Calu3 (cell line): ENCODE measurements at regions not wholly inside any gene's neighbourhood (a gene's known extent, or its start where the extent isn't known, plus 50 kb on each side); places are given as distances from the start of the nearest gene placed in this dataset.

ENCODE experiments used
- BruUV-seq: library from RNA; stranded (reverse); fragments of 400-500 nt; replicated peaks from 2 replicates; lab custom pipeline; 2021; lab: Mats Ljungman, UMichigan
- CTCF ChIA-PET: fragments of 300-600 bp; sonication (Branson Sonifier 250); formaldehyde crosslinking; loops from one replicate; lab custom pipeline; 2022; ENCODE audit warnings: antibody characterized with exemption; lab: Charles Lee
- DNase-seq: peaks from one replicate; pipeline ENCODE4 v3.0.0; 2022
- H3K27ac Mint-ChIP-seq: one replicate; pipeline ENCODE4 v1.8.0; 2022; ENCODE audit warnings: mixed read lengths; ENCODE audit not compliant: unreplicated experiment
- H3K27me3 Mint-ChIP-seq: one replicate; pipeline ENCODE4 v1.8.0; 2022; ENCODE audit warnings: mixed read lengths; ENCODE audit not compliant: unreplicated experiment
- H3K36me3 Mint-ChIP-seq: one replicate; pipeline ENCODE4 v1.8.0; 2022; ENCODE audit warnings: mild to moderate bottlenecking, moderate library complexity, mixed read lengths; ENCODE audit not compliant: insufficient read depth, unreplicated experiment
- H3K4me1 Mint-ChIP-seq: one replicate; pipeline ENCODE4 v1.8.0; 2022; ENCODE audit warnings: mild to moderate bottlenecking, low read depth, mixed read lengths; ENCODE audit not compliant: unreplicated experiment
- H3K4me3 Mint-ChIP-seq: one replicate; pipeline ENCODE4 v1.8.0; 2022; ENCODE audit warnings: mild to moderate bottlenecking, low read depth, moderate library complexity, mixed read lengths; ENCODE audit not compliant: unreplicated experiment
- H3K9me3 Mint-ChIP-seq: one replicate; pipeline ENCODE4 v1.8.0; 2022; ENCODE audit warnings: low read depth, mixed read lengths; ENCODE audit not compliant: unreplicated experiment
- intact Hi-C: fragments of 100-400 bp; cut with micrococcal nuclease; formaldehyde crosslinking; loops from one replicate; pipeline ENCODE4 v1.10.0; 2022; ENCODE audit not compliant: unreplicated experiment
- TF ChIP-seq, protein P1 (sequence below): fragments of 200-600 bp; IDR thresholded peaks from one replicate; pipeline ENCODE4 v1.8.0; 2022; ENCODE audit warnings: antibody characterized with exemption; ENCODE audit not compliant: unreplicated experiment

DNA sequence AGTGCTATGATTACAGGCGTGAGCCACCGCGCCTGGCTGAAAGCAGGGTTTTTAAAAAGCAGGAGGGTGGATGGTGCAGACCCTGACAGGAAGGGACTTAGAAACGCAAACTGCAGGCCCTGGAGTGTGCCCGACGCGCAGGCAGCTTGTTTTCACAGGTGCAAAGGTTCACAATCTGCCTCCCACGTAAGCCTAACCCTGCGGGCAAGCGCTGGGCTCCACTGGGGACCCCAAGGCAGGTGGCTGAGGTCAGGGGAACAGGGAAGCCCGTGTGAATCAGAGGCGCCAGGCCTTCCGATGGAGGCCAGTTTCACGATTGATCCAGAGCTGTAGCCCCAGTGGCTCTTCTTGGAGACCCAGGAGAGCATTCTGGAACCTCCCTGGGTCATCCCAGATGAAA, 256.3 kb downstream of the BRD1 start:
- no peak overlapping the region for H3K4me3 Mint-ChIP-seq
- H3K27me3 Mint-ChIP-seq = peaks cover 49% of the 10 kb centered on the region
- DNase-seq = no peak
- no peak overlapping the region for H3K27ac Mint-ChIP-seq
- H3K36me3 Mint-ChIP-seq = no peaks in the 10 kb centered on the region
- BruUV-seq = no TSS peak
- intact Hi-C loops = no loop called here
- TF ChIP-seq, protein P1, sequence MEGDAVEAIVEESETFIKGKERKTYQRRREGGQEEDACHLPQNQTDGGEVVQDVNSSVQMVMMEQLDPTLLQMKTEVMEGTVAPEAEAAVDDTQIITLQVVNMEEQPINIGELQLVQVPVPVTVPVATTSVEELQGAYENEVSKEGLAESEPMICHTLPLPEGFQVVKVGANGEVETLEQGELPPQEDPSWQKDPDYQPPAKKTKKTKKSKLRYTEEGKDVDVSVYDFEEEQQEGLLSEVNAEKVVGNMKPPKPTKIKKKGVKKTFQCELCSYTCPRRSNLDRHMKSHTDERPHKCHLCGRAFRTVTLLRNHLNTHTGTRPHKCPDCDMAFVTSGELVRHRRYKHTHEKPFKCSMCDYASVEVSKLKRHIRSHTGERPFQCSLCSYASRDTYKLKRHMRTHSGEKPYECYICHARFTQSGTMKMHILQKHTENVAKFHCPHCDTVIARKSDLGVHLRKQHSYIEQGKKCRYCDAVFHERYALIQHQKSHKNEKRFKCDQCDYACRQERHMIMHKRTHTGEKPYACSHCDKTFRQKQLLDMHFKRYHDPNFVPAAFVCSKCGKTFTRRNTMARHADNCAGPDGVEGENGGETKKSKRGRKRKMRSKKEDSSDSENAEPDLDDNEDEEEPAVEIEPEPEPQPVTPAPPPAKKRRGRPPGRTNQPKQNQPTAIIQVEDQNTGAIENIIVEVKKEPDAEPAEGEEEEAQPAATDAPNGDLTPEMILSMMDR = no peak
- CTCF ChIA-PET = no interaction called here
- no peaks in the 10 kb centered on the region for H3K4me1 Mint-ChIP-seq
- H3K9me3 Mint-ChIP-seq = no peaks in the 10 kb centered on the region

DNA sequence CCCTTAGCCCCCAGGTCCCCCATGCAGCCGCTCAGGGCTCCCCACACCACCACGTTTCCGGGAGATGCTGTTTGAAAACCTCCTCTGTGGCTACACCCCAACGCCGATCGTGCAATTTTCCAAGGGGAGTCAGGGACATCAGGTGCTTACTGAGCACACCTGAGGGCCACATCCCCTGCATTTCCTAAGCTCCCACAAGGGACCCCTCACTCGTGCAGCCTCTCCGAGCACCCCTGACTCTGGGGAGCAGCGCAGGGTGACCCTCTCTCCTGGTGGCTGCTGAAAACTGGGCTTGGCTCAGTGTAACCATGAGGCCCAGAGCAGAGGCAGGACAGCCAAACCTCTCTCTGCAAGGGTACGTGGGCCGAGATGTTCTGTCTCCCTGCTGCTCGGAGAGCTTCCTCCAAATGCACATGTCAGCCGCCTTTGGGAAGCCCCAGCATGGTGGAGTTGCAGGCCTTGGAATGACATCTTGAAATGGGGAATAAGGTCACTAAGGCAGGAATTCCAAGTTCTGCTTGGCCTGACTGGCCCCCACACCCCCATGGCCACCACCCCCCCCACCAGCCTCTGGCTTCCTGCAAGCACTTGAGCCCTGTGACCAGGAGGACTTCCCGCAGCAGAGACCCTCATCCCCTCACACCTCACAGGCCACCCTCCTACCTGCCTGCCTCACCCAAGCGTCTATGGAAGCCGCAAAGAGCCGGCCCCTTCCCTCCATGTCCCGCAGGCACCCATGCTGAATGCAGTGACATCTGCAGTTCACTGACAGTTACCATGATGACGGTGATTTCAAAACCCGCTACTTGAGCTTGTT, 257.4 kb downstream of the BRD1 start:
- no peak for DNase-seq
- H3K27me3 Mint-ChIP-seq = peaks cover 46% of the 10 kb centered on the region
- CTCF ChIA-PET = interaction anchor here (0.5 kb wide), 1 partner anchor 25 kb away, joined by 5 read pairs; no protein-coding TSS in a partner anchor
- no peaks in the 10 kb centered on the region for H3K9me3 Mint-ChIP-seq
- intact Hi-C loops = no loop called here
- H3K36me3 Mint-ChIP-seq = no peaks in the 10 kb centered on the region
- H3K27ac Mint-ChIP-seq = no peak overlapping the region
- H3K4me1 Mint-ChIP-seq = no peaks in the 10 kb centered on the region
- BruUV-seq = no TSS peak
- TF ChIP-seq, protein P1 = no peak
- H3K4me3 Mint-ChIP-seq = no peak overlapping the region

DNA sequence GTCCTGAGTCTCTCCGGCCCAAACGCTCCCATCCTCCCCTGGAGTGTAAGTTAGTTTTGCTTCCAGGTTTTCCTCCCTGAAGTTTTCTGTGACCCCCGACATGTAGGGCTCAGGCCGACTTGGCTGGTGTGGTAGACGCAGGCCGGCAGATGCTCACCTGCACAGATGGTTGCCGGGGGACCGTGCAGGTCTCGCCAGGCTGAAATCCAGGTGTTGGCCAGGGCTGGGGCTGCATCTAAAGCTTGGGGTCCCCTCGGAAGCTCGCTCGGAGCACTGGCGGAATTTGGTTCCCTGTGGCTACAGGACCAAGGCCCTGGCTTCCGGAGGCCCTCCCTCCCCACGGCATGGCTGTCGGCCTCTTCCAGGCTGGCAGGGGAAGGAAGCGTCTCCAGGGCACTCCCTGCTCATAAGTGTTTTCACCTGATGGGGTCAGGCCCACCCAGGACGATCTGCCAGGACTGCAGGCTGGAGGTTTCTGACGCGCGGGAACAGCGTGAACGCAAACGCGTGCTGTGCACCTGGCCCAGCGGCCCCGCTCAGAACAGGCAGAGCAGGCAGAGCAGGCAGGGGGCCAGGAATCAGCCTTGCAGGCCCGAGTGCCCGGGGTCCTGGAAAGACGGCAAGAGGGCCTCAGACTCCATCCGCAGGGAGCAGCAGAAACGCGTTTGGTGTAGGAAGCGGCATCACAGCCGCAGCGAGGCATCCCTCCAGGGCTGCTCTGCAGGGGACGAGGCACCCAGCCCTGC, 258.2 kb downstream of the BRD1 start:
- no peaks in the 10 kb centered on the region for H3K4me1 Mint-ChIP-seq
- BruUV-seq = no TSS peak
- intact Hi-C loops = no loop called here
- H3K4me3 Mint-ChIP-seq = no peak overlapping the region
- peaks cover 53% of the 10 kb centered on the region for H3K27me3 Mint-ChIP-seq
- no peaks in the 10 kb centered on the region for H3K9me3 Mint-ChIP-seq
- CTCF ChIA-PET = no interaction called here
- TF ChIP-seq, protein P1 = no peak
- no peaks in the 10 kb centered on the region for H3K36me3 Mint-ChIP-seq
- no peak overlapping the region for H3K27ac Mint-ChIP-seq
- DNase-seq = no peak

DNA sequence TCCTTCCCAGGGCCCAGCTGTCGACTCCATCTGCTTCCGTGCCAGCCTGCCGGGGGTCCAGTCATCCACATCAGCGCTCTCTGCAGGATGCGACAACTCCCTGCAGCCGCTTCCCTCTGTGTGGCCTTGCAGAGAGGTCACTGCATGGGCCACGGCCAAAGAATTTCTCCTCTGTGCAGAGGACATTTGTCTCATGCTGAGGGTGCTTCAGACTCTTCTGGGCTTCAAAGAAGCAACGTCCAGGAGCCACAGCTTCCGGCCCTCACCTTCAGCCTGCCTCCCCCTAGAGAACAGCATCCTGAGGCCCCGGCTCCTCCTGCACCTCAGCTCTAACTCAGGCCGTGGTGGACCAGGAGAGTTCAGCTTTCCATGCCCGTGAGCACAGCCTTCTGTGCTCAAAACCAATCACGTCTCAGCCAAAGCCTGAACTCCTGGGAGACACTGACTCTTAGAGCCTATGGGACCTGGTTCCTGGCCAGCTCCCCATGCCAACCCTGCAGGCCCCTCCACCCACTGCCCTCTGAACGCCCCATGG, 258.9 kb downstream of the BRD1 start:
- H3K4me3 Mint-ChIP-seq = no peak overlapping the region
- CTCF ChIA-PET = interaction anchor here (0.5 kb wide), 1 partner anchor 27 kb away, joined by 3 read pairs; no protein-coding TSS in a partner anchor

More for the DNA sequence above, 258.9 kb downstream of the BRD1 start:
- BruUV-seq = no TSS peak
- H3K36me3 Mint-ChIP-seq = no peaks in the 10 kb centered on the region
- H3K4me1 Mint-ChIP-seq = no peaks in the 10 kb centered on the region
- no peak overlapping the region for H3K27ac Mint-ChIP-seq
- intact Hi-C loops = no loop called here
- no peaks in the 10 kb centered on the region for H3K9me3 Mint-ChIP-seq
- DNase-seq = no peak
- peaks cover 53% of the 10 kb centered on the region for H3K27me3 Mint-ChIP-seq
- TF ChIP-seq, protein P1 = no peak
